PC-9 (cell line): ENCODE measurements at regions not wholly inside any gene's neighbourhood (a gene's known extent, or its start where the extent isn't known, plus 50 kb on each side); places are given as distances from the start of the nearest gene placed in this dataset.

Experiments
- EZH2 ChIP-seq: fragments of 200-600 bp; sonication (generic); IDR thresholded peaks from 2 replicates; pipeline ENCODE4 v1.8.0; 2017; ENCODE audit warnings: antibody characterized with exemption, low read depth
- TF ChIP-seq, protein P1 (sequence below): fragments of 200-600 bp; sonication (generic); conservative IDR thresholded peaks from 2 replicates; pipeline ENCODE4 v1.6.1; 2017; ENCODE audit warnings: mixed run types, antibody characterized with exemption, mild to moderate bottlenecking, moderate library complexity

DNA sequence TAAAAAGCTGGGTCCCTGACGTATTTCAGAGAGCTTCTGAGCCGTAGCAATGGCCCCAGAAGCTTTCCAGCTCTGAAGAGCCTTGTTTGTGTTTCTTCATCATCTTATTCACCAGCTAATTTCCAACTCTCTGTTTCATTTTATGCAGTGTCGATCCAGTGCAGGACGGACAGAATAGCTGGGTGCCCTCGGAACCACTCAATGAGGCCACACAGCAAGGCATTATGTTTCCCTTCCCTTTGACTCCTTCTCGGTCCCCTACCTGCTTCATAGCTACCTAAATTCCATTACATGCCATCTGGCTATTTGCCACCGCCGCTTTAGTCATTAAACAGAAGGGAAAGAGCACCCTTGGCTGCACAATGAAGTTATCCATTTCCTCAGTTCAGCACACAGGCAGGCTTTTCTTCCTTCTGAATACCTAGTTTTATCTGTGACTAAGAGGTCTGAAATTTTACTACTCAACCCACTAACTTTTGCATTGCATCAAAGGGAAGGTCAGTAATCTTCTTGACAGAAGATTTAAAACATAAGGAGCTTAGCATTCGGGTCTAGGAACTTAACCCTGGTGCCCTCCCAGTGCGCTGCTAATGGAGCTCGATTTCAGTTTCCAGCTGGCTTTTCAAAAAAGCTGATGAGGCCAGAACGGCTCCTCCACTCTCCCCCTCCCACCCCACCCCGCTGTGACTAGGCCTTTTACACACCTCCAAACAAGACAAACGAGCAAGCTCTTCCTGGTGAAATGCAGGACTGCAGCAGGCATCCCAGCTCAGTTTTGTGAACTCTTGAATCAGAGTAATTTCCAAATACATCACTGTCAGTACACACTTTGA, 176.8 kb downstream of the GXYLT1 start:
- TF ChIP-seq EZH2: no peak
- TF ChIP-seq, protein P1, sequence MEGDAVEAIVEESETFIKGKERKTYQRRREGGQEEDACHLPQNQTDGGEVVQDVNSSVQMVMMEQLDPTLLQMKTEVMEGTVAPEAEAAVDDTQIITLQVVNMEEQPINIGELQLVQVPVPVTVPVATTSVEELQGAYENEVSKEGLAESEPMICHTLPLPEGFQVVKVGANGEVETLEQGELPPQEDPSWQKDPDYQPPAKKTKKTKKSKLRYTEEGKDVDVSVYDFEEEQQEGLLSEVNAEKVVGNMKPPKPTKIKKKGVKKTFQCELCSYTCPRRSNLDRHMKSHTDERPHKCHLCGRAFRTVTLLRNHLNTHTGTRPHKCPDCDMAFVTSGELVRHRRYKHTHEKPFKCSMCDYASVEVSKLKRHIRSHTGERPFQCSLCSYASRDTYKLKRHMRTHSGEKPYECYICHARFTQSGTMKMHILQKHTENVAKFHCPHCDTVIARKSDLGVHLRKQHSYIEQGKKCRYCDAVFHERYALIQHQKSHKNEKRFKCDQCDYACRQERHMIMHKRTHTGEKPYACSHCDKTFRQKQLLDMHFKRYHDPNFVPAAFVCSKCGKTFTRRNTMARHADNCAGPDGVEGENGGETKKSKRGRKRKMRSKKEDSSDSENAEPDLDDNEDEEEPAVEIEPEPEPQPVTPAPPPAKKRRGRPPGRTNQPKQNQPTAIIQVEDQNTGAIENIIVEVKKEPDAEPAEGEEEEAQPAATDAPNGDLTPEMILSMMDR: no peak
